HepG2 (cell line): ENCODE measurements at regions not wholly inside any gene's neighbourhood (a gene's known extent, or its start where the extent isn't known, plus 50 kb on each side); places are given as distances from the start of the nearest gene placed in this dataset.

Experiments used
- ASH2L ChIP-seq: fragments of 300-600, 200-600 bp; sonication (generic); IDR thresholded peaks from 2 replicates; pipeline ENCODE4 v1.7.0; 2017; ENCODE audit warnings: low read depth, mild to moderate bottlenecking, moderate library complexity, mixed read lengths, low read length; ENCODE audit not compliant: insufficient read length
- ELF1 ChIP-seq: sonication (generic); formaldehyde crosslinking; IDR thresholded peaks from 2 replicates; pipeline ENCODE4 v1.4.0; 2020; ENCODE audit warnings: missing genetic modification reagents
- FOXA3 ChIP-seq: IDR thresholded peaks from 2 replicates; pipeline ENCODE4 v1.6.1; 2016; ENCODE audit warnings: missing genetic modification reagents, missing compliant biosample characterization
- FOXJ3 ChIP-seq: sonication (generic); formaldehyde crosslinking; IDR thresholded peaks from 2 replicates; pipeline ENCODE4 v1.4.0; 2020; ENCODE audit warnings: missing genetic modification reagents, mild to moderate bottlenecking, borderline replicate concordance
- FOXM1 ChIP-seq: sonication (generic); formaldehyde crosslinking; IDR thresholded peaks from 2 replicates; pipeline ENCODE4 v1.5.0; 2020; ENCODE audit warnings: missing genetic modification reagents
- GFI1 ChIP-seq: sonication (generic); formaldehyde crosslinking; IDR thresholded peaks from 2 replicates; pipeline ENCODE4 v1.5.0; 2020; ENCODE audit warnings: missing genetic modification reagents, mild to moderate bottlenecking, borderline replicate concordance
- HNF4G ChIP-seq, 2 experiments: sonication (generic) in 1 of 2; formaldehyde crosslinking in 1 of 2; IDR thresholded peaks; 2 replicates each; pipeline versions ENCODE4 v1.4.0 to v1.6.1; 2011 to 2020; ENCODE audit warnings: borderline replicate concordance in 2 of 2, low read depth in 2 of 2, mild to moderate bottlenecking in 2 of 2, low read length in 1 of 2, missing genetic modification reagents in 1 of 2, moderate library complexity in 1 of 2
- HOXA9 ChIP-seq: sonication (generic); formaldehyde crosslinking; IDR thresholded peaks from 2 replicates; pipeline ENCODE4 v1.8.1; 2022; ENCODE audit warnings: missing genetic modification reagents, mild to moderate bottlenecking, moderate library complexity, borderline replicate concordance
- KDM4B ChIP-seq: sonication (generic); formaldehyde crosslinking; IDR thresholded peaks from 2 replicates; pipeline ENCODE4 v1.4.0; 2020; ENCODE audit warnings: missing genetic modification reagents
- SIX1 ChIP-seq: sonication (generic); formaldehyde crosslinking; IDR thresholded peaks from 2 replicates; pipeline ENCODE4 v1.4.0; 2020; ENCODE audit warnings: missing genetic modification reagents, borderline replicate concordance
- SP140L ChIP-seq: sonication (generic); formaldehyde crosslinking; IDR thresholded peaks from 2 replicates; pipeline ENCODE4 v1.4.0; 2020; ENCODE audit warnings: missing genetic modification reagents, borderline replicate concordance
- TAF15 ChIP-seq: fragments of 200-400 bp; formaldehyde crosslinking; IDR thresholded peaks from one replicate; pipeline ENCODE4 v1.6.1; 2018; ENCODE audit warnings: mild to moderate bottlenecking, low read depth, low read length; ENCODE audit not compliant: poor library complexity, severe bottlenecking
- ZBTB8A ChIP-seq: sonication (generic); formaldehyde crosslinking; IDR thresholded peaks from 2 replicates; pipeline ENCODE4 v1.4.0; 2020; ENCODE audit warnings: mild to moderate bottlenecking, low read depth, missing genetic modification reagents, borderline replicate concordance
- ZNF460 ChIP-seq: sonication (generic); formaldehyde crosslinking; IDR thresholded peaks from 2 replicates; pipeline ENCODE4 v1.5.1; 2020; ENCODE audit warnings: missing genetic modification reagents, mild to moderate bottlenecking, borderline replicate concordance
- TF ChIP-seq, protein P1 (sequence below): sonication (generic); formaldehyde crosslinking; conservative IDR thresholded peaks from 2 replicates; pipeline ENCODE4 v1.4.0; 2020; ENCODE audit warnings: missing genetic modification reagents
- TF ChIP-seq, protein P2 (sequence below): sonication (generic); formaldehyde crosslinking; conservative IDR thresholded peaks from 2 replicates; pipeline ENCODE4 v1.4.0; 2020; ENCODE audit warnings: missing genetic modification reagents
- TF ChIP-seq, protein P3 (sequence below): sonication (generic); formaldehyde crosslinking; IDR thresholded peaks from 2 replicates; pipeline ENCODE4 v1.4.0; 2020; ENCODE audit warnings: missing genetic modification reagents, borderline replicate concordance
- TF ChIP-seq, protein P4 (sequence below): IDR thresholded peaks from 2 replicates; pipeline ENCODE4 v1.6.1; 2016; ENCODE audit warnings: mild to moderate bottlenecking, missing biosample characterization, missing genetic modification reagents

DNA sequence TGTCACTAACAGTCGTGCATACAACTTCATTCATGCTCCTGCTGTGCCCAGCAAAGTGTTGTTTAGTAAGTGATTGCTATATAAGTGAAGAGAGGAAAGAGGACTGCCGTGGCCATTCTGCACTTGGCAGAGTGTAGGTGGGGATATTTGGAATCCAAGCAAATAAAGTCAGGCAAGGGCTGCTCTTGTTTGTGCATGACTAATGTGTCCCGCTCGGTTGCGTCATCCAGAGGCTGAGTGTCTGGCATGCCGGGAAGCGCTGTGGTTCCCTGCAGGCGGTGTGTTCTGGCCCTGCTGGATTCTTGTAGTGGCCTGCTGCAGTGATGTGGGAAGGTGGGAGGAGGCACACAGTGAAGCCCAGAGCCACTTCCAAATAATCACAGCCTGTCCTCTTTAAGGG is 136.9 kb upstream of the ANKH start (continued):
- TF ChIP-seq, protein P1, sequence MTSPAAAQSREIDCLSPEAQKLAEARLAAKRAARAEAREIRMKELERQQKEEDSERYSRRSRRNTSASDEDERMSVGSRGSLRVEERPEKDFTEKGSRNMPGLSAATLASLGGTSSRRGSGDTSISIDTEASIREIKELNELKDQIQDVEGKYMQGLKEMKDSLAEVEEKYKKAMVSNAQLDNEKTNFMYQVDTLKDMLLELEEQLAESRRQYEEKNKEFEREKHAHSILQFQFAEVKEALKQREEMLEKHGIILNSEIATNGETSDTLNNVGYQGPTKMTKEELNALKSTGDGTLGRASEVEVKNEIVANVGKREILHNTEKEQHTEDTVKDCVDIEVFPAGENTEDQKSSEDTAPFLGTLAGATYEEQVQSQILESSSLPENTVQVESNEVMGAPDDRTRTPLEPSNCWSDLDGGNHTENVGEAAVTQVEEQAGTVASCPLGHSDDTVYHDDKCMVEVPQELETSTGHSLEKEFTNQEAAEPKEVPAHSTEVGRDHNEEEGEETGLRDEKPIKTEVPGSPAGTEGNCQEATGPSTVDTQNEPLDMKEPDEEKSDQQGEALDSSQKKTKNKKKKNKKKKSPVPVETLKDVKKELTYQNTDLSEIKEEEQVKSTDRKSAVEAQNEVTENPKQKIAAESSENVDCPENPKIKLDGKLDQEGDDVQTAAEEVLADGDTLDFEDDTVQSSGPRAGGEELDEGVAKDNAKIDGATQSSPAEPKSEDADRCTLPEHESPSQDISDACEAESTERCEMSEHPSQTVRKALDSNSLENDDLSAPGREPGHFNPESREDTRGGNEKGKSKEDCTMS: no peak
- TF ChIP-seq TAF15 (no peak), HOXA9 (CRISPR knock-in tag) (no peak), FOXM1 (CRISPR knock-in tag) (no peak), ZNF460 (CRISPR knock-in tag) (no peak), FOXJ3 (CRISPR knock-in tag) (peak; percentile 67; the same call in 1 of the 2 replicates), FOXA3 (peak; percentile 84), HNF4G (IDR thresholded peaks at IDR 0.05; ENCODE audit: borderline replicate concordance, low read depth, low read length) (no peak), HNF4G (CRISPR knock-in tag; IDR thresholded peaks at IDR 0.05; ENCODE audit: borderline replicate concordance, low read depth) (no peak), SP140L (no peak), SIX1 (peak; percentile 66; the same call in 1 of the 2 replicates), ELF1 (CRISPR knock-in tag) (peak; percentile 21; the same call in 1 of the 2 replicates), KDM4B (peak; percentile 69; the same call in 1 of the 2 replicates), ZBTB8A (CRISPR knock-in tag) (no peak), ASH2L (peak; percentile 23), GFI1 (CRISPR knock-in tag) (peak; percentile 55; the same call in 1 of the 2 replicates)
- TF ChIP-seq, protein P2, sequence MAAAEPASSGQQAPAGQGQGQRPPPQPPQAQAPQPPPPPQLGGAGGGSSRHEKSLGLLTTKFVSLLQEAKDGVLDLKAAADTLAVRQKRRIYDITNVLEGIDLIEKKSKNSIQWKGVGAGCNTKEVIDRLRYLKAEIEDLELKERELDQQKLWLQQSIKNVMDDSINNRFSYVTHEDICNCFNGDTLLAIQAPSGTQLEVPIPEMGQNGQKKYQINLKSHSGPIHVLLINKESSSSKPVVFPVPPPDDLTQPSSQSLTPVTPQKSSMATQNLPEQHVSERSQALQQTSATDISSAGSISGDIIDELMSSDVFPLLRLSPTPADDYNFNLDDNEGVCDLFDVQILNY (CRISPR knock-in tag): no peak
- TF ChIP-seq, protein P3, sequence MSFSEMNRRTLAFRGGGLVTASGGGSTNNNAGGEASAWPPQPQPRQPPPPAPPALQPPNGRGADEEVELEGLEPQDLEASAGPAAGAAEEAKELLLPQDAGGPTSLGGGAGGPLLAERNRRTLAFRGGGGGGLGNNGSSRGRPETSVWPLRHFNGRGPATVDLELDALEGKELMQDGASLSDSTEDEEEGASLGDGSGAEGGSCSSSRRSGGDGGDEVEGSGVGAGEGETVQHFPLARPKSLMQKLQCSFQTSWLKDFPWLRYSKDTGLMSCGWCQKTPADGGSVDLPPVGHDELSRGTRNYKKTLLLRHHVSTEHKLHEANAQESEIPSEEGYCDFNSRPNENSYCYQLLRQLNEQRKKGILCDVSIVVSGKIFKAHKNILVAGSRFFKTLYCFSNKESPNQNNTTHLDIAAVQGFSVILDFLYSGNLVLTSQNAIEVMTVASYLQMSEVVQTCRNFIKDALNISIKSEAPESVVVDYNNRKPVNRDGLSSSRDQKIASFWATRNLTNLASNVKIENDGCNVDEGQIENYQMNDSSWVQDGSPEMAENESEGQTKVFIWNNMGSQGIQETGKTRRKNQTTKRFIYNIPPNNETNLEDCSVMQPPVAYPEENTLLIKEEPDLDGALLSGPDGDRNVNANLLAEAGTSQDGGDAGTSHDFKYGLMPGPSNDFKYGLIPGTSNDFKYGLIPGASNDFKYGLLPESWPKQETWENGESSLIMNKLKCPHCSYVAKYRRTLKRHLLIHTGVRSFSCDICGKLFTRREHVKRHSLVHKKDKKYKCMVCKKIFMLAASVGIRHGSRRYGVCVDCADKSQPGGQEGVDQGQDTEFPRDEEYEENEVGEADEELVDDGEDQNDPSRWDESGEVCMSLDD (CRISPR knock-in tag): no peak
- TF ChIP-seq, protein P4, sequence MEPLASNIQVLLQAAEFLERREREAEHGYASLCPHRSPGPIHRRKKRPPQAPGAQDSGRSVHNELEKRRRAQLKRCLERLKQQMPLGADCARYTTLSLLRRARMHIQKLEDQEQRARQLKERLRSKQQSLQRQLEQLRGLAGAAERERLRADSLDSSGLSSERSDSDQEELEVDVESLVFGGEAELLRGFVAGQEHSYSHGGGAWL: no peak
